IMR-90 (cell line): ENCODE measurements at regions not wholly inside any gene's neighbourhood (a gene's known extent, or its start where the extent isn't known, plus 50 kb on each side); places are given as distances from the start of the nearest gene placed in this dataset.

Experiments used
- ATAC-seq: fragments of 200-7000 bp; cut with Tn5 transposase; 2 replicates; pipeline ENCODE4 v1.9.1; 2020; ENCODE audit warnings: low read depth, mild to moderate bottlenecking, moderate library complexity
- BruUV-seq: library from RNA; stranded (reverse); fragments of 400-500 nt; replicated peaks from 2 replicates; lab custom pipeline; 2021; lab: Mats Ljungman, UMichigan
- CTCF ChIA-PET: fragments of 300-600 bp; formaldehyde crosslinking; extraction: SDS; loops from one replicate; lab custom pipeline; 2021; ENCODE audit warnings: antibody characterized with exemption; lab: Yijun Ruan, JAX
- POLR2A ChIA-PET: fragments of 300-600 bp; sonication (Branson Sonifier 250); formaldehyde crosslinking; loops from one replicate; lab custom pipeline; 2022; ENCODE audit warnings: antibody characterized with exemption; ENCODE audit not compliant: unreplicated experiment; lab: Charles Lee
- DNase-seq: peaks from one replicate; pipeline ENCODE4 v3.0.0; 2013
- H2AFZ ChIP-seq: replicated peaks from 2 replicates; pipeline ENCODE3; 2013; ENCODE audit warnings: low read length, mild to moderate bottlenecking; ENCODE audit not compliant: poor library complexity
- H2AK5ac ChIP-seq: 2 replicates; pipeline ENCODE4 v1.6.1; 2013; ENCODE audit warnings: low read depth, low read length, inconsistent platforms
- H2AK9ac ChIP-seq: replicated peaks from 2 replicates; pipeline ENCODE3; 2013; ENCODE audit warnings: mild to moderate bottlenecking, low read depth, low read length, moderate library complexity; ENCODE audit not compliant: poor library complexity
- H2BK120ac ChIP-seq: 2 replicates; pipeline ENCODE4 v1.6.1; 2013; ENCODE audit warnings: low read depth, low read length, inconsistent platforms
- H2BK15ac ChIP-seq: 3 replicates; pipeline ENCODE4 v1.6.1; 2013; ENCODE audit warnings: low read depth, low read length, inconsistent platforms
- H2BK20ac ChIP-seq: 2 replicates; pipeline ENCODE4 v1.6.1; 2013; ENCODE audit warnings: low read depth, mild to moderate bottlenecking, inconsistent platforms, low read length, moderate library complexity
- H2BK5ac ChIP-seq: 2 replicates; pipeline ENCODE4 v1.6.1; 2013; ENCODE audit warnings: mild to moderate bottlenecking, low read depth, low read length, inconsistent platforms; ENCODE audit not compliant: poor library complexity, severe bottlenecking
- H3K14ac ChIP-seq: replicated peaks from 2 replicates; pipeline ENCODE4 v1.6.1; 2013; ENCODE audit warnings: low read depth, low read length, inconsistent platforms
- H3K18ac ChIP-seq: 2 replicates; pipeline ENCODE4 v1.6.1; 2013; ENCODE audit warnings: low read depth, low read length, control low read depth
- H3K23ac ChIP-seq: 2 replicates; pipeline ENCODE4 v1.6.1; 2013; ENCODE audit warnings: low read depth, low read length, inconsistent platforms
- H3K27ac ChIP-seq: 2 replicates; pipeline ENCODE4 v1.5.1; 2013; ENCODE audit warnings: mild to moderate bottlenecking, control low read depth, low read length; ENCODE audit not compliant: insufficient read depth
- H3K27me3 ChIP-seq: 2 replicates; pipeline ENCODE4 v1.6.1; 2013; ENCODE audit warnings: low read length; ENCODE audit not compliant: control insufficient read depth, insufficient read depth
- H3K36me3 ChIP-seq: 2 replicates; pipeline ENCODE4 v1.6.1; 2013; ENCODE audit warnings: low read length, mixed read lengths; ENCODE audit not compliant: control insufficient read depth, insufficient read depth
- H3K4ac ChIP-seq: 2 replicates; pipeline ENCODE4 v1.6.1; 2013; ENCODE audit warnings: low read depth, low read length, inconsistent platforms
- H3K4me1 ChIP-seq: 2 replicates; pipeline ENCODE4 v1.6.1; 2013; ENCODE audit warnings: low read length, mixed read lengths; ENCODE audit not compliant: control insufficient read depth, insufficient read depth
- H3K4me2 ChIP-seq: 2 replicates; pipeline ENCODE4 v1.6.1; 2013; ENCODE audit warnings: low read depth, mild to moderate bottlenecking, control low read depth, low read length, moderate library complexity
- H3K4me3 ChIP-seq: 2 replicates; pipeline ENCODE4 v1.5.1; 2013; ENCODE audit warnings: low read depth, mild to moderate bottlenecking, control low read depth, low read length, moderate library complexity; ENCODE audit not compliant: insufficient read depth
- H3K56ac ChIP-seq: 2 replicates; pipeline ENCODE4 v1.6.1; 2013; ENCODE audit warnings: low read length, inconsistent platforms; ENCODE audit not compliant: insufficient read depth; ENCODE audit errors: extremely low read depth
- H3K79me1 ChIP-seq, 2 experiments: 2 replicates each; pipeline ENCODE4 v1.6.1; 2013; ENCODE audit warnings: low read length in 2 of 2, inconsistent platforms in 1 of 2, low read depth in 1 of 2
- H3K9ac ChIP-seq: 2 replicates; pipeline ENCODE4 v1.6.1; 2013; ENCODE audit warnings: low read depth, low read length, control low read depth
- H3K9me1 ChIP-seq: 2 replicates; pipeline ENCODE4 v1.6.1; 2013; ENCODE audit warnings: low read length, inconsistent platforms; ENCODE audit not compliant: insufficient read depth
- H3K9me3 ChIP-seq: 2 replicates; pipeline ENCODE4 v1.6.1; 2013; ENCODE audit warnings: low read length; ENCODE audit not compliant: control insufficient read depth, insufficient read depth
- H4K20me1 ChIP-seq: 2 replicates; pipeline ENCODE4 v1.6.1; 2013; ENCODE audit warnings: low read length, inconsistent platforms; ENCODE audit not compliant: insufficient read depth
- H4K5ac ChIP-seq: 2 replicates; pipeline ENCODE4 v1.6.1; 2013; ENCODE audit warnings: mild to moderate bottlenecking, low read depth, low read length, control low read depth
- H4K8ac ChIP-seq, 2 experiments: 2 replicates each; pipeline ENCODE4 v1.6.1; 2013; ENCODE audit warnings: low read depth in 2 of 2, low read length in 2 of 2, control low read depth in 1 of 2, inconsistent platforms in 1 of 2
- H4K91ac ChIP-seq: 2 replicates; pipeline ENCODE4 v1.6.1; 2013; ENCODE audit warnings: low read depth, low read length, inconsistent platforms; ENCODE audit not compliant: insufficient read depth
- BHLHE40 ChIP-seq: fragments of 150-350 bp; IDR thresholded peaks from 2 replicates; pipeline ENCODE4 v1.6.1; 2016; ENCODE audit warnings: mild to moderate bottlenecking, low read depth, low read length
- CEBPB ChIP-seq: IDR thresholded peaks from 2 replicates; pipeline ENCODE4 v1.6.1; 2012; ENCODE audit warnings: low read depth, low read length, improper control_type of control experiment
- CHD1 ChIP-seq: IDR thresholded peaks from 2 replicates; pipeline ENCODE4 v1.6.1; 2012; ENCODE audit warnings: low read depth, low read length, improper control_type of control experiment
- CTCF ChIP-seq: conservative IDR thresholded peaks from 2 replicates; pipeline ENCODE4 v1.5.1; 2012; ENCODE audit warnings: mild to moderate bottlenecking, low read depth, low read length, improper control_type of control experiment
- FOS ChIP-seq: fragments of 150-350 bp; IDR thresholded peaks from 2 replicates; pipeline ENCODE4 v1.6.1; 2016; ENCODE audit warnings: low read depth, low read length
- MAFK ChIP-seq: IDR thresholded peaks from 2 replicates; pipeline ENCODE4 v1.6.1; 2012; ENCODE audit warnings: low read depth, low read length, improper control_type of control experiment
- MAZ ChIP-seq: IDR thresholded peaks from 2 replicates; pipeline ENCODE4 v1.6.1; 2012; ENCODE audit warnings: low read depth, mild to moderate bottlenecking, low read length, improper control_type of control experiment, moderate library complexity, borderline replicate concordance
- MXI1 ChIP-seq: IDR thresholded peaks from 2 replicates; pipeline ENCODE4 v1.6.1; 2012; ENCODE audit warnings: low read depth, mild to moderate bottlenecking, low read length, moderate library complexity, borderline replicate concordance
- NFE2L2 ChIP-seq: fragments of 150-350 bp; IDR thresholded peaks from 2 replicates; pipeline ENCODE4 v1.6.1; 2016; ENCODE audit warnings: low read depth, mild to moderate bottlenecking, low read length
- POLR2A ChIP-seq: IDR thresholded peaks from 2 replicates; pipeline ENCODE4 v1.6.1; 2012; ENCODE audit warnings: mild to moderate bottlenecking, low read depth, low read length
- RAD21 ChIP-seq: IDR thresholded peaks from 2 replicates; pipeline ENCODE4 v1.6.1; 2012; ENCODE audit warnings: low read length, improper control_type of control experiment
- RCOR1 ChIP-seq: IDR thresholded peaks from 2 replicates; pipeline ENCODE4 v1.6.1; 2012; ENCODE audit warnings: mild to moderate bottlenecking, low read length, improper control_type of control experiment; ENCODE audit not compliant: insufficient replicate concordance
- RFX5 ChIP-seq: IDR thresholded peaks from 2 replicates; pipeline ENCODE4 v1.8.0; 2012; ENCODE audit warnings: low read depth, mild to moderate bottlenecking, low read length, moderate library complexity
- SMC3 ChIP-seq: fragments of 150-350 bp; IDR thresholded peaks from 2 replicates; pipeline ENCODE4 v1.6.1; 2016; ENCODE audit warnings: low read depth, mild to moderate bottlenecking, antibody characterized with exemption, low read length, moderate library complexity
- USF2 ChIP-seq: fragments of 150-350 bp; IDR thresholded peaks from 2 replicates; pipeline ENCODE4 v1.6.1; 2017; ENCODE audit warnings: mild to moderate bottlenecking, antibody characterized with exemption, low read length, low read depth
- WGBS, 2 experiments: methylation state at CpG; one replicate each; pipeline versions ENCODE4 v1.1.5 to v1.1.7; 2013; ENCODE audit warnings: missing lambda C conversion rate in 2 of 2; ENCODE audit not compliant: insufficient read length in 1 of 2; ENCODE audit errors: extremely low coverage in 2 of 2; 5-methylcytosine and 5-hydroxymethylcytosine counted together
- dilution Hi-C: fragments of 300-500 bp; cut with HindIII; formaldehyde crosslinking; loops from one replicate; pipeline ENCODE4 v1.14.3; 2018; ENCODE audit warnings: low sequenced_read_pairs; ENCODE audit not compliant: unreplicated experiment
- in situ Hi-C: fragments of 300-500 bp; cut with MboI; formaldehyde crosslinking; loops from 3 replicates; pipeline ENCODE4 v1.14.3; 2019; ENCODE audit warnings: low sequenced_read_pairs, inconsistent platforms, mixed read lengths
- intact Hi-C: fragments of 100-400 bp; cut with micrococcal nuclease; formaldehyde crosslinking; loops from 2 replicates; pipeline ENCODE4 v1.10.0; 2022
- TF ChIP-seq, protein P1 (sequence below): fragments of 150-350 bp; IDR thresholded peaks from 2 replicates; pipeline ENCODE4 v1.6.1; 2016; ENCODE audit warnings: low read depth, mild to moderate bottlenecking, low read length, moderate library complexity, borderline replicate concordance

DNA sequence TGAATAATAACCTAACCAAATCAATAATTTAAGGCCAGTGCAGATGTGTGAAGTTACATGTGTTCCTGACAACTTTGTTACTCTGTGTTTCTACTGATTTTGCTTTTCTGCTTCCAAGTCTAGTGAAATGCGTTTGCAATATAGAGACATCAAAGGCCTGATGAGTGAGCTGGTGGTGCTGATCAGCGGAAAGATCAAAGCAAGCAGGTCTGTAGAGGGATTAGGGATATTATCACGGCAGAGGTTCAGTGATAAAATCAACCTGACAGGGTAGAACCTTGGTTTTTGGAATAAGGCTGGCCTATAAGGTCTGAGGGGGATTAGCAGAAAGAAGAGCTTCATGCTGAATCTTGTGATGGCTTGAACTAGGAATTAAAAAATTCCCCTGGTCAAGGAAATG is 111.7 kb downstream of the EDEM1 start:
- no peak overlapping the region for H3K27ac ChIP-seq
- no peak overlapping the region for H3K9ac ChIP-seq
- no peak overlapping the region for H4K5ac ChIP-seq
- BruUV-seq = no TSS peak
- no peak for ATAC-seq
- WGBS, 2 experiments = 35% methylated on average over 2 of the region's 3 CpGs; no CpG with 5 or more reads in 1 of the 2 experiments
- H2BK120ac ChIP-seq = no peak overlapping the region
- no peak overlapping the region for H2BK20ac ChIP-seq
- H3K4ac ChIP-seq = no peak overlapping the region
- H3K4me1 ChIP-seq = no peaks in the 10 kb centered on the region
- H4K91ac ChIP-seq = no peak overlapping the region
- H3K14ac ChIP-seq = no peak overlapping the region
- H3K18ac ChIP-seq = no peak overlapping the region
- H2AFZ ChIP-seq = no peak overlapping the region
- DNase-seq = no peak
- TF ChIP-seq NFE2L2 = no peak
- no peak for TF ChIP-seq SMC3
- TF ChIP-seq MAFK = no peak
- no peak for TF ChIP-seq MXI1
- no peak for TF ChIP-seq FOS
- TF ChIP-seq RAD21 = no peak
- no peak for TF ChIP-seq MAZ
- TF ChIP-seq CHD1 = no peak
- TF ChIP-seq, protein P1, sequence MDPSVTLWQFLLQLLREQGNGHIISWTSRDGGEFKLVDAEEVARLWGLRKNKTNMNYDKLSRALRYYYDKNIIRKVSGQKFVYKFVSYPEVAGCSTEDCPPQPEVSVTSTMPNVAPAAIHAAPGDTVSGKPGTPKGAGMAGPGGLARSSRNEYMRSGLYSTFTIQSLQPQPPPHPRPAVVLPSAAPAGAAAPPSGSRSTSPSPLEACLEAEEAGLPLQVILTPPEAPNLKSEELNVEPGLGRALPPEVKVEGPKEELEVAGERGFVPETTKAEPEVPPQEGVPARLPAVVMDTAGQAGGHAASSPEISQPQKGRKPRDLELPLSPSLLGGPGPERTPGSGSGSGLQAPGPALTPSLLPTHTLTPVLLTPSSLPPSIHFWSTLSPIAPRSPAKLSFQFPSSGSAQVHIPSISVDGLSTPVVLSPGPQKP = no peak
- TF ChIP-seq RFX5 = no peak
- TF ChIP-seq USF2 = no peak
- TF ChIP-seq CTCF = no peak
- no peak for TF ChIP-seq BHLHE40
- TF ChIP-seq CEBPB = no peak
- no peak for TF ChIP-seq POLR2A
- no peak for TF ChIP-seq RCOR1
- no peaks in the 10 kb centered on the region for H3K27me3 ChIP-seq
- no peak overlapping the region for H3K4me3 ChIP-seq
- H3K56ac ChIP-seq = no peak overlapping the region
- H3K9me3 ChIP-seq = no peaks in the 10 kb centered on the region
- H3K4me2 ChIP-seq = no peak overlapping the region
- no peak overlapping the region for H4K8ac ChIP-seq
- no peaks in the 10 kb centered on the region for H4K20me1 ChIP-seq
- no peaks in the 10 kb centered on the region for H3K79me1 ChIP-seq
- H3K9me1 ChIP-seq = no peaks in the 10 kb centered on the region
- H2BK15ac ChIP-seq = no peak overlapping the region
- intact Hi-C loops (no loop called here), dilution Hi-C loops (no loop called here), in situ Hi-C loops (no loop called here)
- no peaks in the 10 kb centered on the region for H3K36me3 ChIP-seq
- no peak overlapping the region for H2AK9ac ChIP-seq
- ChIA-PET CTCF (no interaction called here), POLR2A (no interaction called here)
- no peak overlapping the region for H2AK5ac ChIP-seq
- H3K23ac ChIP-seq = no peak overlapping the region
- no peak overlapping the region for H2BK5ac ChIP-seq
